ENCODE measurements at regions not wholly inside any gene's neighbourhood (a gene's known extent, or its start where the extent isn't known, plus 50 kb on each side); places are given as distances from the start of the nearest gene placed in this dataset.

DNA sequence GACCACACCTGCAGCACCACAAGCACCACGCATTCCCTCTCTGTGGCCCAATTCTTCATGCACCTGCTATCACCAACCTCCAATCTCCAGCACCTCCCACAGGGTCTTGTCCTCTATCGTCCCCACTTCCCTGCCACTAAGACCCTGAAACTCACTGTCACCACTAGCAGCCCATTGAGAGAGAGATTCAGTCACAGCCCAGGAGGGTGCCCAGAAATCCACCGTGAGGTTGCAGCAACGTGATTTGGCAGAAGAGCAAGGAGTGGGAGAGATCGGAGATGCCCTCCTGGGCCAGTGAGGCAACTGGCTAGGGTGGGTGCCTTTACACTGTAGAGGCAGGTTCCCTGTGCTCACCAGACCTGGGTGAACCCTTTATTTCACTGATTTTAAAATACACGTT, 90.1 kb downstream of the ANKRD60 start:
- no peak overlapping the region for H3K27ac ChIP-seq
- no peak for TF ChIP-seq ZFX (IDR thresholded peaks at IDR 0.05)
- TF ChIP-seq CTCF (conservative IDR thresholded peaks at IDR 0.05): no peak

- TF ChIP-seq ZFX (IDR thresholded peaks at IDR 0.05) (no peak), CTCF (conservative IDR thresholded peaks at IDR 0.05) (no peak)
- H3K27ac ChIP-seq: no peak overlapping the region
These were observed 90.7 kb downstream of the ANKRD60 start for GRCh38 chr20:58137651-58138265.

GRCh38 chr20:58137236-58137635, 91.2 kb downstream of the ANKRD60 start:
- TF ChIP-seq ZFX (IDR thresholded peaks at IDR 0.05): no peak
- no peak for TF ChIP-seq CTCF (conservative IDR thresholded peaks at IDR 0.05)
- no peak overlapping the region for H3K27ac ChIP-seq

GRCh38 chr20:58136149-58136484, 92.3 kb downstream of the ANKRD60 start:
- no peak for TF ChIP-seq ZFX (IDR thresholded peaks at IDR 0.05)
- TF ChIP-seq CTCF (conservative IDR thresholded peaks at IDR 0.05): no peak
- H3K27ac ChIP-seq: no peak overlapping the region

DNA sequence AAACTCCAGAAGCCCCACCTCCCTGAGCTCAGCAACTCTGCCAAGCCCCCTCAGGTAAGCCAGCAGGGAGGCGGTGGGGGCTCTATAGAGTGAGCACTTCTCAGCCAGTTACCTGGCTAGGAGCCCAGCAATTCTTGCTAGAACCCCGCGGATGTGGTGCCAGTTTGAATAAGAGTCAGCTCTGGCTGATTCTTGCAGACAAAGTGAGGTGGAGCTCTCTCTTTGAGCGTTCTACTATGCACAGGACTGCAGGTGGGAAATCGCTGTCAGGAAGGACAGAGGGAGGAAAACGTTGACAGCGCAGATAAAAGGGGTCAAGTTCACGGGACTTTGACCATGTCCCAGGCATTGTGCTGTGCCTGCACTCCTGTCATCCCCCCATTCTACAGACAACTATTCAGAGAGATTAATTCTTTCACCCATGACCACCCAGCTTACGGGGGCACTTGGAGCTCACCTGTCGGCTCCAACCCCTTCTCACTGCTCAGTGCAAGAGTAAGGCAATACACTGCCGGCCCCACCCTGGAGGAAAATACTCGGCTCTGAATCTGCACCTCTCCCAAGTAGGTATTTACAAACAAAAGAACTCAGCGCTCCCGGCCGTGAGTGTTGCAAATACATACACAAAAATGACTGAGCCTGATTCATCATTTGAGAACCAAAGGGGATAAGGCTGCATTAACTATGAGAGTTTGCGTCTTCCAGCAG, 92.9 kb downstream of the ANKRD60 start:
- H3K27ac ChIP-seq: no peak overlapping the region
- TF ChIP-seq CTCF (conservative IDR thresholded peaks at IDR 0.05): no peak
- no peak for TF ChIP-seq ZFX (IDR thresholded peaks at IDR 0.05)

DNA sequence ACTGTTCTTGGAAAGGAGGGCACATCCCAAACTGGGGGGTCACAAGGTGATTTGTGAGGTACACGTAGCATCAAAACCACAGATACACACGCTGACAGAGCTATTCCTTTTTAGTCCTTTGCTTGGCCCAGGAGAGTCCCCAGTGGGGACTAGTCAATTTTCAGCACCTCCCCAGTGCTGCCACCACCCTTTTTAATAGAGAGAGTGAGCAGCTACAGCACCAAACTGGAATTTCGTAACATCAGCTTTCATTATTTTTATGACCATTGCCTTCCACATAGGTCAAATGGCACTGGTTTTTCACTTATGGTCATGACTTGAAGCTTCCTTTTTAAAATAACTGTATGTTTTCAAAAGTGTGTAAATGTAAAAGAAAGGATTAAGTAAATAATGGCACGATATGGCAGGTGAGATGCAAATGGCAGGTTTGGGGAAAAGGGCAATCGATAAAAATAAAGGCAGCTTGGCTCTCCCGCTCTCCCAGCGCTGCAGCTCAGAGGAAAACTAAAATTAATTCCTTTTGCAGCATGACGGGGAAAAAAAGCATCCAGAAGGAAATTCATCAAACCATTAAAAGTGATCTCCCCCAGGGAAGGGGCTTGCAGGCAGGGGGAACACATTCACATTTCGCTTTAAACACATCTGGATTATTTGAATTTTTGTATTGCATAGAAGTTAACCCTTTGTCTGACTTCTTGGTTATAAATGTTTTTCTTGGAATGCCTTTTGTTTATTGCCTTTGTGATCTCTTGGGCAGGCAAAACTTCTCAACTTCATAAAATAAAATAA, 95.2 kb downstream of the ANKRD60 start:
- TF ChIP-seq ZFX (IDR thresholded peaks at IDR 0.05) (no peak), CTCF (conservative IDR thresholded peaks at IDR 0.05) (no peak)
- no peak overlapping the region for H3K27ac ChIP-seq

GRCh38 chr20:58131551-58132142, 96.8 kb downstream of the ANKRD60 start:
- no peak for TF ChIP-seq ZFX (IDR thresholded peaks at IDR 0.05)
- TF ChIP-seq CTCF (conservative IDR thresholded peaks at IDR 0.05): no peak
- no peak overlapping the region for H3K27ac ChIP-seq
